Panc1 (cell line): ENCODE measurements at regions not wholly inside any gene's neighbourhood (a gene's known extent, or its start where the extent isn't known, plus 50 kb on each side); places are given as distances from the start of the nearest gene placed in this dataset.

Source experiments
- ATAC-seq: fragments of 200-7000 bp; cut with Tn5 transposase; 2 replicates; pipeline ENCODE4 v1.9.1; 2020; ENCODE audit warnings: mild to moderate bottlenecking, moderate library complexity
- BruUV-seq: library from RNA; stranded (reverse); fragments of 400-500 nt; replicated peaks from 2 replicates; lab custom pipeline; 2021; lab: Mats Ljungman, UMichigan
- CTCF ChIA-PET: fragments of 300-600 bp; sonication (Branson Sonifier 250); formaldehyde crosslinking; loops from one replicate; lab custom pipeline; 2022; ENCODE audit warnings: antibody characterized with exemption; lab: Charles Lee
- POLR2A ChIA-PET: fragments of 300-600 bp; sonication (Branson Sonifier 250); formaldehyde crosslinking; loops from one replicate; lab custom pipeline; 2022; ENCODE audit warnings: antibody characterized with exemption; lab: Charles Lee
- DNase-seq: peaks from one replicate; pipeline ENCODE4 v3.0.0-alpha.2; 2010; ENCODE audit warnings: low read depth, low spot score
- H3K27ac ChIP-seq: 2 replicates; pipeline ENCODE4 v1.5.1; 2011; ENCODE audit warnings: mild to moderate bottlenecking, low read length, inconsistent platforms
- H3K27me3 ChIP-seq: fragments of 200-500 bp; sonication (Bioruptor generic); 2 replicates; pipeline ENCODE4 v1.6.0; 2014; ENCODE audit warnings: low read length, inconsistent platforms; ENCODE audit not compliant: control insufficient read depth, insufficient read depth
- H3K36me3 ChIP-seq: fragments of 200-500 bp; sonication (Bioruptor generic); 2 replicates; pipeline ENCODE4 v1.5.1; 2014; ENCODE audit warnings: inconsistent platforms, mild to moderate bottlenecking, low read length, moderate library complexity; ENCODE audit not compliant: control insufficient read depth, insufficient read depth
- H3K4me1 ChIP-seq: 2 replicates; pipeline ENCODE4 v1.5.1; 2011; ENCODE audit warnings: inconsistent platforms, mild to moderate bottlenecking, low read length, moderate library complexity; ENCODE audit not compliant: control insufficient read depth, insufficient read depth
- H3K4me3 ChIP-seq, 2 experiments: 2 replicates each; pipeline ENCODE4 v1.5.1; 2011 to 2012; ENCODE audit warnings: low read depth in 2 of 2, low read length in 2 of 2, mild to moderate bottlenecking in 2 of 2, inconsistent platforms in 1 of 2, moderate library complexity in 1 of 2
- H3K9me3 ChIP-seq: fragments of 200-500 bp; sonication (Bioruptor generic); 2 replicates; pipeline ENCODE4 v1.5.1; 2014; ENCODE audit warnings: low read depth, mild to moderate bottlenecking, inconsistent platforms, low read length, moderate library complexity; ENCODE audit not compliant: control insufficient read depth, insufficient read depth
- POLR2AphosphoS5 ChIP-seq: IDR thresholded peaks from 2 replicates; pipeline ENCODE4 v1.6.1; 2012; ENCODE audit warnings: mild to moderate bottlenecking, low read depth, low read length, moderate library complexity
- SIN3A ChIP-seq: IDR thresholded peaks from 2 replicates; pipeline ENCODE4 v1.6.1; 2012; ENCODE audit warnings: low read depth, mild to moderate bottlenecking, low read length, moderate library complexity, borderline replicate concordance; ENCODE audit not compliant: insufficient read depth
- TCF7L2 ChIP-seq: IDR thresholded peaks from 2 replicates; pipeline ENCODE4 v1.6.1; 2011; ENCODE audit warnings: mild to moderate bottlenecking, low read depth, low read length, inconsistent platforms
- in situ Hi-C: cut with HindIII; loops from 2 replicates; pipeline ENCODE4 v1.10.0; 2016; ENCODE audit warnings: low sequenced_read_pairs, low pct_unique_long_range_greater_than_20kb
- intact Hi-C: fragments of 100-400 bp; cut with micrococcal nuclease; formaldehyde crosslinking; loops from one replicate; pipeline ENCODE4 v1.10.0; 2022; ENCODE audit not compliant: unreplicated experiment
- TF ChIP-seq, protein P1 (sequence below), 2 experiments: IDR thresholded peaks; 2 replicates each; pipeline ENCODE4 v1.6.1; 2011 to 2012; ENCODE audit warnings: low read depth in 2 of 2, control low read depth in 1 of 2, low read length in 1 of 2, mild to moderate bottlenecking in 1 of 2, moderate library complexity in 1 of 2; ENCODE audit not compliant: insufficient read depth in 1 of 2
- TF ChIP-seq, protein P2 (sequence below): fragments of 450-650 bp; IDR thresholded peaks from 2 replicates; pipeline ENCODE4 v1.5.1; 2017; ENCODE audit warnings: mild to moderate bottlenecking

DNA sequence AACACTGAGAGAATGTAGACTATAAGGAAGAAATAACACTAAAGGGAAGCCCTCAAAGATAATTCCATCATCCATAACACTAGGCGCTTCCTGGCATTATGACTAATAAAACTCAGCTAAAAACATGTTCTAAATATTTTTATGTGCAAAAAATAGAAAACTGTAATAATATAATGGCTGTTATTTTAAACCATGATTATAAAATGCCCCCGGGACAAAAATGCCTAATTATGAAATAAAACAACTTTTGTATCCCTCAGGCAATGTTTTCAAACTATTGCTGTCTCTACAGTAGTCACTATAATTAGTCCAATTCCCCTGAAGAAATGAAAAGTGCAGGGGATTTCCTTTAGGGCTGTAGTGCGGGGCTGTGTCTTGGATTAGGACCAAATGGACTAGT lies 242.4 kb downstream of the RNF144B start:
- ATAC-seq = no peak

DNA sequence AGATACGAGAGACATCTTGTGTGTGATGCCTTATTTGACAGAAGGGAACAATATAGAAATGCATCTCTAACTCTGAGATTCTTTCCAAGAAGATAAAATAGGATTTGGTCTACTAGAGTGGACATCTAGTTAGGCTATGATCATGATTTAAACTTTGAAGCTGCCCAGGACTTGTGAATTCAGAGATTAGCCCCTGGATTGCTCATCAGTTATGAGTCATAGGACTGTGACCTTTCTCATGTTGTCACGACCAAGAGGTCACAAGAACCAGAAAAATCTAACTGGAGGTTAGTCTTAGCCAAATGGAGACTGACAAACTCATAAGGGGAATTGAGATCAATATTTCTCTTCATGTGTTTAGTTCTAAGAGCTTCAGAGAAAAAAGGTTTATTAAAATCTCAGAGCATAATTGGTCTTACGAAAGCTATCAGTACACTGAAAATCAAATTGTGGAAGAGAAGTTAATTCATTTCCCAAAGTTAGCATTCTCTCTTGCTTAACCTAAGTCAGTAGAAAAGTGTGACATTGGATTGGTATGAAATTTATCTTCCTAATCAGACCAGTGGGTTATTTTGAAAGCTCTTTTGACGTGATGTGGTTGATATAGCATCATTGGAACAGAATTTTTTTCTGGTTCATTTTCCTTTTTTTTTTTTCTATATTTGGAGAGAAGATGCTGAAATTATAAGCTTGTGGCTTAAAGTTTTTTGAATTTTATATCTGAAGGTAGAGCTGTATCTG lies 245.7 kb downstream of the RNF144B start:
- DNase-seq (peak; percentile 38), ATAC-seq (no peak)
- POLR2A ChIA-PET = no interaction called here
- H3K4me1 ChIP-seq = no peaks in the 10 kb centered on the region
- TF ChIP-seq TCF7L2 = no peak
- TF ChIP-seq SIN3A = no peak
- TF ChIP-seq, protein P1, sequence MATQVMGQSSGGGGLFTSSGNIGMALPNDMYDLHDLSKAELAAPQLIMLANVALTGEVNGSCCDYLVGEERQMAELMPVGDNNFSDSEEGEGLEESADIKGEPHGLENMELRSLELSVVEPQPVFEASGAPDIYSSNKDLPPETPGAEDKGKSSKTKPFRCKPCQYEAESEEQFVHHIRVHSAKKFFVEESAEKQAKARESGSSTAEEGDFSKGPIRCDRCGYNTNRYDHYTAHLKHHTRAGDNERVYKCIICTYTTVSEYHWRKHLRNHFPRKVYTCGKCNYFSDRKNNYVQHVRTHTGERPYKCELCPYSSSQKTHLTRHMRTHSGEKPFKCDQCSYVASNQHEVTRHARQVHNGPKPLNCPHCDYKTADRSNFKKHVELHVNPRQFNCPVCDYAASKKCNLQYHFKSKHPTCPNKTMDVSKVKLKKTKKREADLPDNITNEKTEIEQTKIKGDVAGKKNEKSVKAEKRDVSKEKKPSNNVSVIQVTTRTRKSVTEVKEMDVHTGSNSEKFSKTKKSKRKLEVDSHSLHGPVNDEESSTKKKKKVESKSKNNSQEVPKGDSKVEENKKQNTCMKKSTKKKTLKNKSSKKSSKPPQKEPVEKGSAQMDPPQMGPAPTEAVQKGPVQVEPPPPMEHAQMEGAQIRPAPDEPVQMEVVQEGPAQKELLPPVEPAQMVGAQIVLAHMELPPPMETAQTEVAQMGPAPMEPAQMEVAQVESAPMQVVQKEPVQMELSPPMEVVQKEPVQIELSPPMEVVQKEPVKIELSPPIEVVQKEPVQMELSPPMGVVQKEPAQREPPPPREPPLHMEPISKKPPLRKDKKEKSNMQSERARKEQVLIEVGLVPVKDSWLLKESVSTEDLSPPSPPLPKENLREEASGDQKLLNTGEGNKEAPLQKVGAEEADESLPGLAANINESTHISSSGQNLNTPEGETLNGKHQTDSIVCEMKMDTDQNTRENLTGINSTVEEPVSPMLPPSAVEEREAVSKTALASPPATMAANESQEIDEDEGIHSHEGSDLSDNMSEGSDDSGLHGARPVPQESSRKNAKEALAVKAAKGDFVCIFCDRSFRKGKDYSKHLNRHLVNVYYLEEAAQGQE (IDR thresholded peaks at IDR 0.05; ENCODE audit: insufficient read depth in 1 of 2, low read depth in 2 of 2, low read length in 1 of 2) = no peak
- no peak overlapping the region for H3K27ac ChIP-seq
- H3K9me3 ChIP-seq = no peaks in the 10 kb centered on the region
- intact Hi-C loops (no loop called here), in situ Hi-C loops (no loop called here)
- CTCF ChIA-PET = no interaction called here
- no peaks in the 10 kb centered on the region for H3K36me3 ChIP-seq
- H3K27me3 ChIP-seq = no peaks in the 10 kb centered on the region; the same call in 1 of the 2 replicates
- BruUV-seq = no TSS peak
- H3K4me3 ChIP-seq = no peak overlapping the region

More for the DNA sequence above, 242.4 kb downstream of the RNF144B start:
- intact Hi-C loops (no loop called here), in situ Hi-C loops (no loop called here)
- Histone ChIP-seq H3K9me3 (no peaks in the 10 kb centered on the region), H3K4me1 (no peaks in the 10 kb centered on the region), H3K27ac (no peak overlapping the region), H3K27me3 (no peaks in the 10 kb centered on the region), H3K36me3 (no peaks in the 10 kb centered on the region), H3K4me3 (no peak overlapping the region)
- no TSS peak for BruUV-seq
- CTCF ChIA-PET = no interaction called here
- POLR2A ChIA-PET = no interaction called here
- no peak for TF ChIP-seq TCF7L2
- TF ChIP-seq SIN3A = no peak
- TF ChIP-seq POLR2AphosphoS5 = no peak
- TF ChIP-seq, protein P1 (IDR thresholded peaks at IDR 0.05; ENCODE audit: insufficient read depth in 1 of 2, low read depth in 2 of 2, low read length in 1 of 2) = no peak
- TF ChIP-seq, protein P2, sequence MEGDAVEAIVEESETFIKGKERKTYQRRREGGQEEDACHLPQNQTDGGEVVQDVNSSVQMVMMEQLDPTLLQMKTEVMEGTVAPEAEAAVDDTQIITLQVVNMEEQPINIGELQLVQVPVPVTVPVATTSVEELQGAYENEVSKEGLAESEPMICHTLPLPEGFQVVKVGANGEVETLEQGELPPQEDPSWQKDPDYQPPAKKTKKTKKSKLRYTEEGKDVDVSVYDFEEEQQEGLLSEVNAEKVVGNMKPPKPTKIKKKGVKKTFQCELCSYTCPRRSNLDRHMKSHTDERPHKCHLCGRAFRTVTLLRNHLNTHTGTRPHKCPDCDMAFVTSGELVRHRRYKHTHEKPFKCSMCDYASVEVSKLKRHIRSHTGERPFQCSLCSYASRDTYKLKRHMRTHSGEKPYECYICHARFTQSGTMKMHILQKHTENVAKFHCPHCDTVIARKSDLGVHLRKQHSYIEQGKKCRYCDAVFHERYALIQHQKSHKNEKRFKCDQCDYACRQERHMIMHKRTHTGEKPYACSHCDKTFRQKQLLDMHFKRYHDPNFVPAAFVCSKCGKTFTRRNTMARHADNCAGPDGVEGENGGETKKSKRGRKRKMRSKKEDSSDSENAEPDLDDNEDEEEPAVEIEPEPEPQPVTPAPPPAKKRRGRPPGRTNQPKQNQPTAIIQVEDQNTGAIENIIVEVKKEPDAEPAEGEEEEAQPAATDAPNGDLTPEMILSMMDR = no peak
- no peak for DNase-seq
